Tibial artery (tissue), 4 donors: ENCODE measurements at regions not wholly inside any gene's neighbourhood (a gene's known extent, or its start where the extent isn't known, plus 50 kb on each side); places are given as distances from the start of the nearest gene placed in this dataset.

ENCODE experiments used
- DNase-seq, 2 donors: peaks; one replicate each; pipeline ENCODE4 v3.0.0-alpha.2; 2019
- H3K27ac ChIP-seq, 2 donors: fragments of 200-600 bp; sonication (generic) in 1 of 2; 1 replicate in 1 of 2; 2 replicates in 1 of 2; pipeline ENCODE4 v1.5.1; 2018 to 2019; ENCODE audit warnings: mild to moderate bottlenecking in 1 of 2
- H3K27me3 ChIP-seq, 2 donors: fragments of 200-600 bp; sonication (generic) in 1 of 2; one replicate each; pipeline versions ENCODE4 v1.5.1 to v1.6.0; 2016 to 2019
- H3K36me3 ChIP-seq, 3 donors: fragments of 200-600 bp; sonication (generic) in 2 of 3; one replicate each; pipeline ENCODE4 v1.5.1; 2016 to 2019; ENCODE audit warnings: mild to moderate bottlenecking in 2 of 3
- H3K4me1 ChIP-seq, 4 donors: fragments of 200-600 bp; sonication (generic) in 2 of 4; 1 replicate in 3 of 4; 2 replicates in 1 of 4; pipeline ENCODE4 v1.5.1; 2016 to 2019
- H3K4me3 ChIP-seq, 2 donors: fragments of 200-600 bp; sonication (generic) in 1 of 2; 1 replicate in 1 of 2; 2 replicates in 1 of 2; pipeline ENCODE4 v1.5.1; 2018 to 2019; ENCODE audit warnings: mild to moderate bottlenecking in 2 of 2
- H3K9me3 ChIP-seq, 3 donors: fragments of 200-600 bp; sonication (generic) in 1 of 3; one replicate each; pipeline ENCODE4 v1.5.1; 2016 to 2019
- intact Hi-C: fragments of 100-400 bp; cut with DNase I; formaldehyde crosslinking; loops from one replicate; pipeline ENCODE4 v1.15.0; 2023; ENCODE audit warnings: low total_unique reads
- TF ChIP-seq, protein P1 (sequence below), 2 experiments: fragments of 200-600 bp in 1 of 2; fragments of 450-650 bp in 1 of 2; IDR thresholded peaks; one replicate each; pipeline ENCODE4 v1.5.1; 2017 to 2019; ENCODE audit warnings: antibody characterized with exemption in 2 of 2, mild to moderate bottlenecking in 1 of 2, moderate library complexity in 1 of 2

DNA sequence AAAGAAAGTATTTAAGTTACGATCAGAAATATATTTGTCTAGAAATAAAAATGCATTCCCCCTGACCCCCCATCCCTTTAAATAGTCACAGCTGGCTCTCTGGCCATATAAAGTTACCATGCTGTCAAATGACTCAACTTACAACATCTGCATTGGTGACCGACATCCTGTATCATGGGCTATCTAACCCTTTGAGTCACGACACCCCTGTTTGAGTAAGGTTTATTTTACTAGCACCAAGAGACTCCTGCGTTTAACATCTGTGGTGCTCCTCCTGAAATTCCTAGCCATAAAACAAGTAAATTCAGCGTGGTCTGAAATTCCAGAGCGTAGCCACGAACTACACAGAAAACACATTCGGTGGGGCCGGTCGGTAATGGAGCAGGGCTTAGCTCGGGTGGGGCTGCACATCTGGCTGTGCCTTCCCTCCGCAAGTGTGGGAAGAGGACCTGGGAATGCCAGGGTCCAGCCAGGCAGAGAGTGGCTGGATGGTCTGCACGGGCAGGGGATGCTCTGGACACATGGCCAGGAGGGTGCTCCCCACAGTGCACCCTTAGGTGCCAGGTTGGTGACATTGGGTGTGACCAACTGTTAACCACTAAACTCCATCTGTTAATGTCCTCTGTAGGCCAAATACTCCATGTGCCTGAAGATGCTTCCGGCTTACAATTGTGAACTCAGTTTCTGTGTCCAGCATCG, 53.0 kb upstream of the CLDN14 start:
- intact Hi-C loops, result no loop called here
- Histone ChIP-seq H3K9me3 (no peaks in the 10 kb centered on the region), H3K27ac (no peak overlapping the region), H3K4me1 (peaks cover 0 to 7% (median 0%) of the 10 kb centered on the region in 4 donors), H3K27me3 (peaks cover 0 to 42% of the 10 kb centered on the region in 2 donors), H3K36me3 (no peaks in the 10 kb centered on the region), H3K4me3 (no peak overlapping the region)
- TF ChIP-seq, protein P1, sequence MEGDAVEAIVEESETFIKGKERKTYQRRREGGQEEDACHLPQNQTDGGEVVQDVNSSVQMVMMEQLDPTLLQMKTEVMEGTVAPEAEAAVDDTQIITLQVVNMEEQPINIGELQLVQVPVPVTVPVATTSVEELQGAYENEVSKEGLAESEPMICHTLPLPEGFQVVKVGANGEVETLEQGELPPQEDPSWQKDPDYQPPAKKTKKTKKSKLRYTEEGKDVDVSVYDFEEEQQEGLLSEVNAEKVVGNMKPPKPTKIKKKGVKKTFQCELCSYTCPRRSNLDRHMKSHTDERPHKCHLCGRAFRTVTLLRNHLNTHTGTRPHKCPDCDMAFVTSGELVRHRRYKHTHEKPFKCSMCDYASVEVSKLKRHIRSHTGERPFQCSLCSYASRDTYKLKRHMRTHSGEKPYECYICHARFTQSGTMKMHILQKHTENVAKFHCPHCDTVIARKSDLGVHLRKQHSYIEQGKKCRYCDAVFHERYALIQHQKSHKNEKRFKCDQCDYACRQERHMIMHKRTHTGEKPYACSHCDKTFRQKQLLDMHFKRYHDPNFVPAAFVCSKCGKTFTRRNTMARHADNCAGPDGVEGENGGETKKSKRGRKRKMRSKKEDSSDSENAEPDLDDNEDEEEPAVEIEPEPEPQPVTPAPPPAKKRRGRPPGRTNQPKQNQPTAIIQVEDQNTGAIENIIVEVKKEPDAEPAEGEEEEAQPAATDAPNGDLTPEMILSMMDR (IDR thresholded peaks at IDR 0.05), result no peak
- no peak for DNase-seq

DNA sequence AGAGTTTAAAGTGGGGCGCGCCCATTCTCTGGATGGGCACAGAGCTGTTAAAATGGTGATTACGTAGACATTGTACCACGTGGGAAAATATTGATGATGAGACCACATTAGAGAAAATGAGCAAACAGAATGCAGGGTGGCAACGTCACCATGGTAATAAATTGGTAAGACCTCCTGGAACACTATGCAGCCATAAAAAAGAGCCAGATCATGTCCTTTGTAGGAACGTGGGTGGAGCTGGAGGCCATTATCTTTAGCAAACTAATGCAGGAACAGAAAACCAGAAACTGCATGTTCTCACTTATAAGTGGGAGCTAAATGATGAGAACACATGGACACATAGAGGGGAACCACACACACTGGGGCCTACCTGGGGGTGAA, 53.5 kb upstream of the CLDN14 start:
- Histone ChIP-seq H3K27ac (no peak overlapping the region), H3K36me3 (no peaks in the 10 kb centered on the region), H3K9me3 (no peaks in the 10 kb centered on the region), H3K4me1 (peaks cover 0 to 7% (median 0%) of the 10 kb centered on the region in 4 donors), H3K27me3 (peaks cover 0 to 38% of the 10 kb centered on the region in 2 donors), H3K4me3 (no peak overlapping the region)
- TF ChIP-seq, protein P1 (IDR thresholded peaks at IDR 0.05), result no peak
- intact Hi-C loops, result no loop called here
- no peak for DNase-seq

DNA sequence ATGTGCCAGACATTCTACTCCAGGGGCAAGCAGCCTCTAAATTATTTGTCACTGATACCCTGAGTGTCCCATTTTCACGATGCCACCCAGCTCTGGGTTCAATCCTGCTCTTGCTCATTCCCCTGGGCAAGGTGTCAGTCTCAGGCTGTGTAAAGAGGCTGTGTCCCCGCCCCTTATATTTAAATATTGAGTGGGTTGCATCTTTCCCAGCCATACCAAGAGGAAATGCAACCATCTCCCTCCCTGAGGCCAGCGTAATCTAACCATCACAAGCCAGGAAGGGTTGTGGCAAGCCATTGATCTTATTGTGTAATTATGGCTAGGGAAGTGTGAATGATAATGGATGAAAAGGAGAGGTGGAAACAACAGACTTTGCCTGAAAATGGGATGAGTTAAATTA, 54.7 kb upstream of the CLDN14 start:
- no peaks in the 10 kb centered on the region for H3K9me3 ChIP-seq
- TF ChIP-seq, protein P1 (IDR thresholded peaks at IDR 0.05), result no peak
- DNase-seq, result no peak
- H3K4me3 ChIP-seq, result no peak overlapping the region
- peaks cover 0 to 31% of the 10 kb centered on the region in 2 donors for H3K27me3 ChIP-seq
- intact Hi-C loops, result no loop called here
- peaks cover 0 to 7% (median 0%) of the 10 kb centered on the region in 4 donors for H3K4me1 ChIP-seq
- no peaks in the 10 kb centered on the region for H3K36me3 ChIP-seq
- no peak overlapping the region for H3K27ac ChIP-seq

DNA sequence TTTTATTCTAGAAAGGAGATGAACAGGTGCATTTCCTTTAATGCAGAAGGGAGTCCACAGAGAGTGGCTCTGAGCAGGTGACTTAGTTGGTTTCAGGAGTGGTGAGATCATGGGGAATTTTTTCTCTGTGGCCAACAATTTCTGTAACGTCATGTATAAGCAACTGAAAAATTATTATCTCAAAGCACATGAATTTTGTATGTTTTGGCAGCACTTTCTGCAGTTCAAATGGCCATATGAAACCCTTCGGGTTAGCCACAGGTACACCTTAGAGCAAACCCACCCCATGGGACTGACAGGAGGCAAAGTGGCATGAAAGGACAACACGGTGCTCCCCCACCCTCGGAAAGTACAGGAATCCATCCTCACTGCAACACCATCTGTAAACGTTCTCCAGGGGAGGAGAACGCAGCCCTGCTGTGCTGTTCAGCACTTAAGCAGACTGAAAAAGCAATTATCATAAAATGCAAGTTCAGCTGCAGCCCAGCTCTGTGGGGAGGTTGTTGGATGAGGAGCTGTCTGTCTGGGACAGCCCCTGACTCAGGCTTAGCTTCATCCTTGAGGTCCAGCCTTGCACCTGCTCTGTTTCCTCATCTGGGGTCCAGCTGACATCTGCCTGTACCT, 55.8 kb upstream of the CLDN14 start:
- H3K4me1 ChIP-seq, result no peaks in the 10 kb centered on the region
- H3K9me3 ChIP-seq, result no peaks in the 10 kb centered on the region
- TF ChIP-seq, protein P1 (IDR thresholded peaks at IDR 0.05), result no peak
- intact Hi-C loops, result no loop called here
- no peaks in the 10 kb centered on the region for H3K36me3 ChIP-seq
- no peak overlapping the region for H3K27ac ChIP-seq
- H3K27me3 ChIP-seq, result peaks cover 0 to 32% of the 10 kb centered on the region in 2 donors
- peak in 1 of 2 donors; percentile 43 for DNase-seq
- H3K4me3 ChIP-seq, result no peak overlapping the region

DNA sequence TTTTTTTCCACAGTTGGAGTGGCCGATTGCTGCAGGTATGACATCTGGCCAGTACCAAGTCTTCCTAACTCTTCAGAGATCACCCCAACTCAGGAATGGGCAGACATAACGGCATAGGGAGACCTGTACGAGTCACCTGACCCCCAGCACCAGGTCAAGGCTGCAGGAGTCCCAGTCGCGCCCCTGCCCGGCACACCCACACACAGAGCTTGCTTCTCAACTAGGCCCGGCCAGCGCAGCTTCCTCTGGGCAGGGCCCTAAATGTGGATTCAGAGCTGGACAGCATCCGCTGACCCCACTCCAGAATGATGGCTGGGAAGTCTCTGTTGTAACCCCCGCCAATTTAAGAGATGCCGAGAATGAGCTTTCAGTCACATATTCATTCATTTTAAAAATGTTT, 58.8 kb upstream of the CLDN14 start:
- DNase-seq, result peak in 1 of 2 donors; percentile 42
- H3K27me3 ChIP-seq, result peaks cover 0 to 49% of the 10 kb centered on the region in 2 donors
- intact Hi-C loops, result no loop called here

More for the DNA sequence above, 58.8 kb upstream of the CLDN14 start:
- Histone ChIP-seq H3K4me3 (no peak overlapping the region), H3K27ac (no peak overlapping the region), H3K4me1 (no peaks in the 10 kb centered on the region), H3K36me3 (no peaks in the 10 kb centered on the region), H3K9me3 (no peaks in the 10 kb centered on the region)
- TF ChIP-seq, protein P1 (IDR thresholded peaks at IDR 0.05), result no peak
